Tibial nerve (tissue), 4 donors: ENCODE measurements at regions not wholly inside any gene's neighbourhood (a gene's known extent, or its start where the extent isn't known, plus 50 kb on each side); places are given as distances from the start of the nearest gene placed in this dataset.

Experiments used
- DNase-seq, 2 donors: peaks; one replicate each; pipeline ENCODE4 v3.0.0-alpha.2; 2019; ENCODE audit warnings: low spot score in 2 of 2
- H3K27ac ChIP-seq, 4 donors: fragments of 200-600 bp; sonication (generic) in 3 of 4; one replicate each; pipeline ENCODE4 v1.5.1; 2017 to 2019; ENCODE audit warnings: mild to moderate bottlenecking in 1 of 4
- H3K27me3 ChIP-seq, 2 donors: fragments of 200-600 bp; sonication (generic) in 1 of 2; one replicate each; pipeline versions ENCODE4 v1.5.1 to v1.6.0; 2017 to 2019
- H3K36me3 ChIP-seq, 3 donors: fragments of 200-600 bp; sonication (generic); one replicate each; pipeline ENCODE4 v1.5.1; 2018 to 2019
- H3K4me1 ChIP-seq, 4 donors: fragments of 200-600 bp; sonication (generic) in 3 of 4; one replicate each; pipeline ENCODE4 v1.5.1; 2017 to 2019
- H3K4me3 ChIP-seq, 4 donors: fragments of 200-600 bp; sonication (generic) in 3 of 4; one replicate each; pipeline ENCODE4 v1.5.1; 2017 to 2019; ENCODE audit warnings: mild to moderate bottlenecking in 1 of 4, moderate library complexity in 1 of 4
- H3K9me3 ChIP-seq, 4 donors: fragments of 200-600 bp; sonication (generic) in 3 of 4; one replicate each; pipeline ENCODE4 v1.5.1; 2017 to 2019
- EP300 ChIP-seq, 2 donors: sonication (generic); formaldehyde crosslinking; IDR thresholded peaks; one replicate each; pipeline ENCODE4 v1.6.1; 2017; ENCODE audit warnings: antibody characterized with exemption in 2 of 2, mild to moderate bottlenecking in 1 of 2
- POLR2A ChIP-seq, 2 donors: fragments of 450-650 bp; IDR thresholded peaks; one replicate each; pipeline ENCODE4 v1.6.1; 2017; ENCODE audit warnings: antibody characterized with exemption in 2 of 2, mild to moderate bottlenecking in 2 of 2, moderate library complexity in 2 of 2
- WGBS, 2 donors: methylation state at CpG; one replicate each; pipeline ENCODE4 v1.1.5; 2018; 5-methylcytosine and 5-hydroxymethylcytosine counted together
- TF ChIP-seq, protein P1 (sequence below), 5 experiments: fragments of 200-600 bp in 3 of 5; fragments of 450-650 bp in 2 of 5; sonication (generic) in 3 of 5; IDR thresholded peaks; one replicate each; pipeline ENCODE4 v1.5.1; 2016 to 2019; ENCODE audit warnings: antibody characterized with exemption in 5 of 5, mild to moderate bottlenecking in 3 of 5, moderate library complexity in 2 of 5

- no peaks in the 10 kb centered on the region for H3K27me3 ChIP-seq
Observed at GRCh38 chrY:17366400-17366799, 513.6 kb downstream of the CDY2B start.

GRCh38 chrY:17339028-17339427, 541.0 kb downstream of the CDY2B start:
- DNase-seq: no peak
- Histone ChIP-seq H3K9me3 (no peaks in the 10 kb centered on the region), H3K27me3 (no peaks in the 10 kb centered on the region), H3K27ac (no peak overlapping the region), H3K4me3 (no peak overlapping the region), H3K4me1 (no peaks in the 10 kb centered on the region), H3K36me3 (no peaks in the 10 kb centered on the region)
- 76% methylated on average over 4 of the region's 4 CpGs; no CpG with 5 or more reads in 1 of the 2 donors for WGBS, 2 donors
- TF ChIP-seq, protein P1, sequence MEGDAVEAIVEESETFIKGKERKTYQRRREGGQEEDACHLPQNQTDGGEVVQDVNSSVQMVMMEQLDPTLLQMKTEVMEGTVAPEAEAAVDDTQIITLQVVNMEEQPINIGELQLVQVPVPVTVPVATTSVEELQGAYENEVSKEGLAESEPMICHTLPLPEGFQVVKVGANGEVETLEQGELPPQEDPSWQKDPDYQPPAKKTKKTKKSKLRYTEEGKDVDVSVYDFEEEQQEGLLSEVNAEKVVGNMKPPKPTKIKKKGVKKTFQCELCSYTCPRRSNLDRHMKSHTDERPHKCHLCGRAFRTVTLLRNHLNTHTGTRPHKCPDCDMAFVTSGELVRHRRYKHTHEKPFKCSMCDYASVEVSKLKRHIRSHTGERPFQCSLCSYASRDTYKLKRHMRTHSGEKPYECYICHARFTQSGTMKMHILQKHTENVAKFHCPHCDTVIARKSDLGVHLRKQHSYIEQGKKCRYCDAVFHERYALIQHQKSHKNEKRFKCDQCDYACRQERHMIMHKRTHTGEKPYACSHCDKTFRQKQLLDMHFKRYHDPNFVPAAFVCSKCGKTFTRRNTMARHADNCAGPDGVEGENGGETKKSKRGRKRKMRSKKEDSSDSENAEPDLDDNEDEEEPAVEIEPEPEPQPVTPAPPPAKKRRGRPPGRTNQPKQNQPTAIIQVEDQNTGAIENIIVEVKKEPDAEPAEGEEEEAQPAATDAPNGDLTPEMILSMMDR (IDR thresholded peaks at IDR 0.05): no peak
- TF ChIP-seq POLR2A (IDR thresholded peaks at IDR 0.05) (no peak), EP300 (IDR thresholded peaks at IDR 0.05) (no peak)

More at GRCh38 chrY:17366400-17366799, 513.6 kb downstream of the CDY2B start:
- Histone ChIP-seq H3K4me3 (no peak overlapping the region), H3K9me3 (no peaks in the 10 kb centered on the region), H3K36me3 (no peaks in the 10 kb centered on the region), H3K27ac (no peak overlapping the region), H3K4me1 (no peaks in the 10 kb centered on the region)
- DNase-seq: no peak
- TF ChIP-seq EP300 (IDR thresholded peaks at IDR 0.05): no peak
- TF ChIP-seq POLR2A (IDR thresholded peaks at IDR 0.05): no peak
- TF ChIP-seq, protein P1 (IDR thresholded peaks at IDR 0.05): no peak

GRCh38 chrY:17330733-17331132, 549.3 kb downstream of the CDY2B start:
- Histone ChIP-seq H3K27ac (no peak overlapping the region), H3K9me3 (no peaks in the 10 kb centered on the region), H3K36me3 (no peaks in the 10 kb centered on the region), H3K4me1 (no peaks in the 10 kb centered on the region), H3K4me3 (no peak overlapping the region), H3K27me3 (no peaks in the 10 kb centered on the region)
- no peak for DNase-seq
- no peak for TF ChIP-seq POLR2A (IDR thresholded peaks at IDR 0.05)

DNA sequence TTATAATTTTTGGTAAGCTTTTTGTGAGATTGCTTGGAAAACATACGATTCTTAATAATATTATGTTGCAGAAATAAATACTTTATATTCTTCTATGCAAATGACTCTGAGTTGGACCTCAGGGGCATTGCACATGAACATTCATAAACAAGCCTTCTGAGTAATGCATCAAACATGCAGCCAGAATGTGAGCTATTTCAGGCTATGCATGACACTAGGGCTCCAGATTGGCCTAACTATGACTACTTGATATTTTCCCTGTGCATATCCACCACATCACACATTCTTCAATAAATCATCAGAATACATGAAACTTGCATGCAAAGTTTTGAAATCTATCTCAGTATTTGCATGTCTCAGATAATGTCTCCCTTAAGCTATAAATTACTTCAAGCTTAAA, 560.1 kb downstream of the CDY2B start:
- no peak for TF ChIP-seq POLR2A (IDR thresholded peaks at IDR 0.05)
- no peak for TF ChIP-seq EP300 (IDR thresholded peaks at IDR 0.05)
- TF ChIP-seq, protein P1 (IDR thresholded peaks at IDR 0.05): no peak
- DNase-seq: no peak
- 65% methylated on average over 1 of the region's 1 CpG; no CpG with 5 or more reads in 1 of the 2 donors for WGBS, 2 donors
- Histone ChIP-seq H3K36me3 (no peaks in the 10 kb centered on the region), H3K9me3 (peaks cover 0 to 3% (median 0%) of the 10 kb centered on the region in 4 donors), H3K4me3 (no peak overlapping the region), H3K27me3 (no peaks in the 10 kb centered on the region), H3K27ac (no peak overlapping the region), H3K4me1 (no peaks in the 10 kb centered on the region)

DNA sequence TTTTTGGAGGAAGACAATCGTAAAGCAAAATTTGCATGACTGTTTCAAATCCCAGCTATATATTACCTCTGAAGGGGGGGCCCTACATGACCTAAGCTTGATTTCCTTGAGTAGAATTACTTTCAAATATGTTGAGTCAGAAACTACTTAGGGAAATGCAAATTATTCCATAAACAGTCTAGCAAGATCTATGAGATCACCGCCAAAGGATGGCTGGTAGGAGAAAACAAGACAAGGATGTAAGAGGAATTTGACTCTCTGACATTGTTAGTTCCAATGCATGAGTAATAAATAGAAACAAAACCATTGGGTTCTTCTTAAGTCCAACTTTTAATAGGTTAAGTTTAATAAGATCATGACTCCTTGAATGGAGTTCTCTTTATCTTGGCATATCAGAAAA, 561.4 kb downstream of the CDY2B start:
- no peaks in the 10 kb centered on the region for H3K27me3 ChIP-seq
- H3K4me1 ChIP-seq: no peaks in the 10 kb centered on the region
- no peak for DNase-seq
- no peaks in the 10 kb centered on the region for H3K36me3 ChIP-seq
- H3K4me3 ChIP-seq: no peak overlapping the region
- WGBS, 2 donors: 86% methylated on average over 2 of the region's 2 CpGs; no CpG with 5 or more reads in 1 of the 2 donors
- no peak overlapping the region for H3K27ac ChIP-seq
- H3K9me3 ChIP-seq: no peaks in the 10 kb centered on the region
- TF ChIP-seq, protein P1 (IDR thresholded peaks at IDR 0.05): no peak
- TF ChIP-seq EP300 (IDR thresholded peaks at IDR 0.05) (no peak), POLR2A (IDR thresholded peaks at IDR 0.05) (no peak)

DNA sequence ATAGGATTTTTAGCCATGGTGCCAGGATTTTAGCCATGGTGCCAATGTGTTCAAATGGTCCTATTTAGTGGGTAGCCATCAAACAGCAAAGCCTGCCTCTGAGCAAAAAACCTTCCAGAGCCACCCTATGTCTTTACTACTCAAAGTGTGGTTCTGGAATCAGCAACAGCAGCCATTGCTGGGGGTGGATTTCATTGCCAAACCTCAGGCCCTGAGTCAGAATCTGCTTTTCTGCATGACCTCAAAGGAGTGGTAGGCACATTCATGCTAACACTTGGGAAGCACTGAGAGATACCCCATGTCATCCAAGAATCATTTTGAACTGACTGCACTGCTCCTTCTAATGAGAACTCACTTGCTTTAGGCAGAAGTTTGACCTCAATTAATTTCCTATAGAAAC, 603.0 kb downstream of the CDY2B start:
- H3K27ac ChIP-seq: no peak overlapping the region
- no peaks in the 10 kb centered on the region for H3K27me3 ChIP-seq
- H3K9me3 ChIP-seq: no peaks in the 10 kb centered on the region
- H3K4me3 ChIP-seq: no peak overlapping the region
- no peak for DNase-seq
- TF ChIP-seq POLR2A (IDR thresholded peaks at IDR 0.05) (no peak), EP300 (IDR thresholded peaks at IDR 0.05) (no peak)
- TF ChIP-seq, protein P1 (IDR thresholded peaks at IDR 0.05): no peak
- H3K36me3 ChIP-seq: no peaks in the 10 kb centered on the region
- H3K4me1 ChIP-seq: no peaks in the 10 kb centered on the region
